ENCODE measurements at regions not wholly inside any gene's neighbourhood (a gene's known extent, or its start where the extent isn't known, plus 50 kb on each side); places are given as distances from the start of the nearest gene placed in this dataset.

- peak; percentile 76 to 89 for DNase-seq (ENCODE audit: low read depth in 2 of 2)
- no peak overlapping the region for H3K4me3 ChIP-seq (replicated peaks in 1 of 2; ENCODE audit: low read depth in 2 of 2, low read length in 2 of 2)
- TF ChIP-seq, protein P1, sequence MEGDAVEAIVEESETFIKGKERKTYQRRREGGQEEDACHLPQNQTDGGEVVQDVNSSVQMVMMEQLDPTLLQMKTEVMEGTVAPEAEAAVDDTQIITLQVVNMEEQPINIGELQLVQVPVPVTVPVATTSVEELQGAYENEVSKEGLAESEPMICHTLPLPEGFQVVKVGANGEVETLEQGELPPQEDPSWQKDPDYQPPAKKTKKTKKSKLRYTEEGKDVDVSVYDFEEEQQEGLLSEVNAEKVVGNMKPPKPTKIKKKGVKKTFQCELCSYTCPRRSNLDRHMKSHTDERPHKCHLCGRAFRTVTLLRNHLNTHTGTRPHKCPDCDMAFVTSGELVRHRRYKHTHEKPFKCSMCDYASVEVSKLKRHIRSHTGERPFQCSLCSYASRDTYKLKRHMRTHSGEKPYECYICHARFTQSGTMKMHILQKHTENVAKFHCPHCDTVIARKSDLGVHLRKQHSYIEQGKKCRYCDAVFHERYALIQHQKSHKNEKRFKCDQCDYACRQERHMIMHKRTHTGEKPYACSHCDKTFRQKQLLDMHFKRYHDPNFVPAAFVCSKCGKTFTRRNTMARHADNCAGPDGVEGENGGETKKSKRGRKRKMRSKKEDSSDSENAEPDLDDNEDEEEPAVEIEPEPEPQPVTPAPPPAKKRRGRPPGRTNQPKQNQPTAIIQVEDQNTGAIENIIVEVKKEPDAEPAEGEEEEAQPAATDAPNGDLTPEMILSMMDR (IDR thresholded peaks at IDR 0.05; ENCODE audit: low read depth, low read length), result no peak
Observed at GRCh38 chr7:81013083-81013817, 94.4 kb upstream of the SEMA3C start.

DNA sequence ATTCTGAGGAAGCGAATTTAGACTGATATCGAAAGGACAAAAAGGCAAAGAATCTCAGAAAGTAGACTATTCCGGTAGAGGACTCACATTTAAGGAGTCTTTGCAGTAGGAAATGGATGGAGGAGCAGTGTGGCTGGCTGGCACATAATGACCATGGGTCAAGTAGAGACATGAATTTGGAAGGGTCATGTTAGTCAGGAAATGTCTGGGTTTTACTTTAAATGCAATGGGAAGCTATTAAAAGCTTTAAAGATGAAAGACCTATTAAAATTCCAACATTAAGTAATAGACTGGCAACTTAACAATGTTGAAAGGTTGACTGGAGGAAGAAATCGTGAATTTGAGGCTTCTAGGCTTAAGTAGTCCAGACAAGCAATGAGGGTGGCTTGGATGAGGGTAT is 90.0 kb upstream of the SEMA3C start:
- H3K4me3 ChIP-seq (replicated peaks in 1 of 2; ENCODE audit: low read depth in 2 of 2, low read length in 2 of 2), result no peak overlapping the region
- TF ChIP-seq, protein P1 (IDR thresholded peaks at IDR 0.05; ENCODE audit: low read depth, low read length), result no peak
- no peak for DNase-seq (ENCODE audit: low read depth in 2 of 2)

DNA sequence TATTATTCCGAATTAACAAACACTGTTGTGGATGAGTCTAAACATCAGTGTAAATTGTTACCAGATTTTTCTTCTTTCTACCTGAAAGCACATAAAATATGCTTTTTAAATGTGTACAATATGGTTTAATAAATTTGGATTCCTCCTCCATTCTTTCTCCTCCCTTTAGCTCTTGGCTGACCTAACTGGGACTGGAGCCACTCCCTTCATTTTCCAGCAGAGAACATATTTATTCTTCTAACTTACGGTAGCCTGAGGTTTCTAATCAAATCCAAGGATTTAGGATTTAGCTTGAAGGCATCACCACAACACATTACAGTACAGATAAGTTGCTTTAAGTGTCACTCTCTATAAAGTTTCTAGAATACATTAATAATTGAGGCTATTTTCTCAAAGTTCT is 88.2 kb upstream of the SEMA3C start:
- TF ChIP-seq, protein P1 (IDR thresholded peaks at IDR 0.05; ENCODE audit: low read depth, low read length), result no peak
- peak in 1 of 2 donors; percentile 28 for DNase-seq (ENCODE audit: low read depth in 2 of 2)
- no peak overlapping the region for H3K4me3 ChIP-seq (replicated peaks in 1 of 2; ENCODE audit: low read depth in 2 of 2, low read length in 2 of 2)

GRCh38 chr7:81005254-81005653 is 86.4 kb upstream of the SEMA3C start:
- TF ChIP-seq, protein P1 (IDR thresholded peaks at IDR 0.05; ENCODE audit: low read depth, low read length), result no peak
- DNase-seq (ENCODE audit: low read depth in 2 of 2), result no peak
- no peak overlapping the region for H3K4me3 ChIP-seq (replicated peaks in 1 of 2; ENCODE audit: low read depth in 2 of 2, low read length in 2 of 2)

DNA sequence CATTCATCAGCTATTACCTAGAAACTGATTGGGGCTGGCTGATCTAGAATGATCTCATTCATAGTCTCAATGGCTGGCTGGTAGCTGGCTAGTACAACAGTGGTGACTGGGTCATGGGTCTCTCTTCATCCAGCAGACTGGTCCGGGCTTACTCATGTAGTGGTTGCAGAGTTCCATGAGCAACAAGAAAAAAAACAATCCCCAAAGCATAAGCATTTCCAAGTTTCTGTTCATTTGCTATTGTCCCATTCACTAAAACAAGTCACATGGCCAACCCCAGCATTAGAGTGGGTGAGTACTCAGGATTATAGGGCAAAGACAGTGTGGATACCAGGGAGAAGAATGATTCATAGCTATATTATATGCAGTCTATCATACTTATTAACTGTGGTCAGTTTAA is 85.2 kb upstream of the SEMA3C start:
- TF ChIP-seq, protein P1 (IDR thresholded peaks at IDR 0.05; ENCODE audit: low read depth, low read length), result no peak
- H3K4me3 ChIP-seq (replicated peaks in 1 of 2; ENCODE audit: low read depth in 2 of 2, low read length in 2 of 2), result no peak overlapping the region
- peak; percentile 20 to 91 for DNase-seq (ENCODE audit: low read depth in 2 of 2)

- DNase-seq (ENCODE audit: low read depth in 2 of 2), result no peak
- TF ChIP-seq, protein P1 (IDR thresholded peaks at IDR 0.05; ENCODE audit: low read depth, low read length), result no peak
- no peak overlapping the region for H3K4me3 ChIP-seq (replicated peaks in 1 of 2; ENCODE audit: low read depth in 2 of 2, low read length in 2 of 2)
Observed at GRCh38 chr7:81003326-81003725, 84.5 kb upstream of the SEMA3C start.

- H3K4me3 ChIP-seq (replicated peaks in 1 of 2; ENCODE audit: low read depth in 2 of 2, low read length in 2 of 2), result no peak overlapping the region
- TF ChIP-seq, protein P1 (IDR thresholded peaks at IDR 0.05; ENCODE audit: low read depth, low read length), result no peak
- no peak for DNase-seq (ENCODE audit: low read depth in 2 of 2)
Observed at GRCh38 chr7:81002421-81002820, 83.6 kb upstream of the SEMA3C start.

Data from cardiac fibroblast (primary cell).